Left hindlimb (tissue), 1 donor: ENCODE measurements at regions not wholly inside any gene's neighbourhood (a gene's known extent, or its start where the extent isn't known, plus 50 kb on each side); places are given as distances from the start of the nearest gene placed in this dataset.
"Not testable (repeated sequence)": the region's sequence is repeated elsewhere in the genome, so short reads cannot be mapped to it uniquely, and the experiment has no call there.

Experiments used
- DNase-seq: peaks from one replicate; pipeline ENCODE4 v3.0.0-alpha.2; 2018

- DNase-seq, result not testable (repeated sequence)
Measured at GRCh38 chr2:143991596-143991995, 528.3 kb downstream of the ZEB2 start.

- DNase-seq, result no peak
Measured at GRCh38 chr2:143988082-143988481, 531.8 kb downstream of the ZEB2 start.

- no peak for DNase-seq
Measured at GRCh38 chr2:143981428-143981827, 538.5 kb downstream of the ZEB2 start.

- DNase-seq, result no peak
Measured at GRCh38 chr2:143977356-143977755, 542.6 kb downstream of the ZEB2 start.

GRCh38 chr2:143975216-143975615 is 544.7 kb downstream of the ZEB2 start:
- DNase-seq, result no peak

GRCh38 chr2:143974262-143974661 is 545.7 kb downstream of the ZEB2 start:
- DNase-seq, result no peak

GRCh38 chr2:143968860-143969259 is 551.1 kb downstream of the ZEB2 start:
- no peak for DNase-seq

GRCh38 chr2:143968360-143968759 is 551.6 kb downstream of the ZEB2 start:
- DNase-seq, result no peak

GRCh38 chr2:143965493-143966164 is 554.3 kb downstream of the ZEB2 start:
- DNase-seq, result no peak

- no peak for DNase-seq
Measured at GRCh38 chr2:143964891-143965290, 555.0 kb downstream of the ZEB2 start.

- no peak for DNase-seq
Measured at GRCh38 chr2:143960177-143960576, 559.7 kb downstream of the ZEB2 start.

- no peak for DNase-seq
Measured at GRCh38 chr2:143957321-143957720, 562.6 kb downstream of the ZEB2 start.

- DNase-seq, result no peak
Measured at GRCh38 chr2:143955401-143956065, 564.4 kb downstream of the ZEB2 start.

GRCh38 chr2:143954844-143955243 is 565.1 kb downstream of the ZEB2 start:
- DNase-seq, result no peak

GRCh38 chr2:143954186-143954585 is 565.7 kb downstream of the ZEB2 start:
- DNase-seq, result no peak

- DNase-seq, result no peak
Measured at GRCh38 chr2:143953451-143954030, 566.4 kb downstream of the ZEB2 start.

GRCh38 chr2:143952536-143952935 is 567.4 kb downstream of the ZEB2 start:
- no peak for DNase-seq

- DNase-seq, result no peak
Measured at GRCh38 chr2:143950704-143951103, 569.2 kb downstream of the ZEB2 start.

- no peak for DNase-seq
Measured at GRCh38 chr2:143949121-143949848, 570.6 kb downstream of the ZEB2 start.

GRCh38 chr2:143948710-143949109 is 571.2 kb downstream of the ZEB2 start:
- DNase-seq, result no peak

- no peak for DNase-seq
Measured at GRCh38 chr2:143946436-143947391, 573.2 kb downstream of the ZEB2 start.

GRCh38 chr2:143942486-143942885 is 577.4 kb downstream of the ZEB2 start:
- no peak for DNase-seq
